ENCODE measurements at regions not wholly inside any gene's neighbourhood (a gene's known extent, or its start where the extent isn't known, plus 50 kb on each side); places are given as distances from the start of the nearest gene placed in this dataset.

- TF ChIP-seq CTCF (IDR thresholded peaks at IDR 0.05), result no peak
- TF ChIP-seq POLR2A (IDR thresholded peaks at IDR 0.05), result no peak
Observed at GRCh38 chr4:171142639-171143038, 670.6 kb upstream of the GALNTL6 start.

All from gastroesophageal sphincter (tissue), 3 donors.